DOHH2 (cell line): ENCODE measurements at regions not wholly inside any gene's neighbourhood (a gene's known extent, or its start where the extent isn't known, plus 50 kb on each side); places are given as distances from the start of the nearest gene placed in this dataset.

Experiments used
- CTCF ChIP-seq: fragments of 200-600 bp; sonication (generic); IDR thresholded peaks from one replicate; pipeline ENCODE4 v1.5.1; 2014; ENCODE audit warnings: antibody characterized with exemption, mild to moderate bottlenecking, low read depth, low read length; ENCODE audit not compliant: poor library complexity, severe bottlenecking
- EZH2phosphoT487 ChIP-seq: fragments of 200-600 bp; sonication (generic); IDR thresholded peaks from 2 replicates; pipeline ENCODE4 v1.6.1; 2017; ENCODE audit warnings: borderline replicate concordance, mild to moderate bottlenecking, antibody characterized with exemption, low read length, moderate library complexity, mixed read lengths

- no peak for TF ChIP-seq CTCF
- TF ChIP-seq EZH2phosphoT487 = no peak
Observed at GRCh38 chr16:51986717-51987116, 560.2 kb downstream of the TOX3 start.
